ENCODE measurements at regions not wholly inside any gene's neighbourhood (a gene's known extent, or its start where the extent isn't known, plus 50 kb on each side); places are given as distances from the start of the nearest gene placed in this dataset.

DNA sequence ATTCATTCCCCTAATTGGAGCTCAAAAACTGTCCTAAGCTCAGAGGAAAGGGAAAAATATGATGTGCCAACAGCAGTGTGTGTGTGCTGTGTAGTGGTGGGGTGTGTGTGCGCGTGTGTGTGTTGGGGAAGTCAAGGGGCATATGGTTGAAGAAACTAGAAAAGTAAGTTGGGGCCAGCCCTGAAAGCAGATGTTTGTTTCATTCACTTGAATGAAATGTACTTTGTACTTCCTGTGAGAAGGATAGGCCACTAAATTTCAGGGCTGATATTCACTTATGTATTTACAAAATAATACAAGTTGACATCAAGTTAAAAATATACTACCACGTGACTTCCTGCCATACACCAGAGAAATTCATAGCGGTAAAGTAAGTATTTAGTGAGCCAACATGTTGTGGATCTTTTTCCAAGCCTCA lies 151.3 kb upstream of the JADE1 start:
- TF ChIP-seq, protein P1, sequence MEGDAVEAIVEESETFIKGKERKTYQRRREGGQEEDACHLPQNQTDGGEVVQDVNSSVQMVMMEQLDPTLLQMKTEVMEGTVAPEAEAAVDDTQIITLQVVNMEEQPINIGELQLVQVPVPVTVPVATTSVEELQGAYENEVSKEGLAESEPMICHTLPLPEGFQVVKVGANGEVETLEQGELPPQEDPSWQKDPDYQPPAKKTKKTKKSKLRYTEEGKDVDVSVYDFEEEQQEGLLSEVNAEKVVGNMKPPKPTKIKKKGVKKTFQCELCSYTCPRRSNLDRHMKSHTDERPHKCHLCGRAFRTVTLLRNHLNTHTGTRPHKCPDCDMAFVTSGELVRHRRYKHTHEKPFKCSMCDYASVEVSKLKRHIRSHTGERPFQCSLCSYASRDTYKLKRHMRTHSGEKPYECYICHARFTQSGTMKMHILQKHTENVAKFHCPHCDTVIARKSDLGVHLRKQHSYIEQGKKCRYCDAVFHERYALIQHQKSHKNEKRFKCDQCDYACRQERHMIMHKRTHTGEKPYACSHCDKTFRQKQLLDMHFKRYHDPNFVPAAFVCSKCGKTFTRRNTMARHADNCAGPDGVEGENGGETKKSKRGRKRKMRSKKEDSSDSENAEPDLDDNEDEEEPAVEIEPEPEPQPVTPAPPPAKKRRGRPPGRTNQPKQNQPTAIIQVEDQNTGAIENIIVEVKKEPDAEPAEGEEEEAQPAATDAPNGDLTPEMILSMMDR (IDR thresholded peaks at IDR 0.05; ENCODE audit: low read length) = no peak
- TF ChIP-seq EZH2 (IDR thresholded peaks at IDR 0.05; ENCODE audit: borderline replicate concordance, low read length) = no peak
- Histone ChIP-seq H3K4me2 (ENCODE audit: low read length) (no peak overlapping the region), H3K36me3 (ENCODE audit: insufficient read depth, low read length) (no peaks in the 10 kb centered on the region), H2AFZ (ENCODE audit: low read length) (no peak overlapping the region), H3K4me3 (ENCODE audit: low read depth, low read length, poor library complexity, severe bottlenecking) (no peak overlapping the region), H3K27ac (ENCODE audit: low read depth, low read length, poor library complexity, severe bottlenecking) (no peak overlapping the region), H4K20me1 (ENCODE audit: insufficient read depth, low read length) (no peaks in the 10 kb centered on the region), H3K27me3 (ENCODE audit: insufficient read depth, low read length) (no peaks in the 10 kb centered on the region), H3K9me2 (ENCODE audit: low read depth, low read length) (no peaks in the 10 kb centered on the region), H3K79me2 (ENCODE audit: insufficient read depth, low read length) (no peaks in the 10 kb centered on the region), H3F3A (ENCODE audit: insufficient read depth, low read length) (no peaks in the 10 kb centered on the region), H3K9me3 (ENCODE audit: low read length) (no peaks in the 10 kb centered on the region), H3K9ac (ENCODE audit: low read length) (no peak overlapping the region), H3K4me1 (ENCODE audit: insufficient read depth, low read length, severe bottlenecking) (peaks cover 5% of the 10 kb centered on the region)

DNA sequence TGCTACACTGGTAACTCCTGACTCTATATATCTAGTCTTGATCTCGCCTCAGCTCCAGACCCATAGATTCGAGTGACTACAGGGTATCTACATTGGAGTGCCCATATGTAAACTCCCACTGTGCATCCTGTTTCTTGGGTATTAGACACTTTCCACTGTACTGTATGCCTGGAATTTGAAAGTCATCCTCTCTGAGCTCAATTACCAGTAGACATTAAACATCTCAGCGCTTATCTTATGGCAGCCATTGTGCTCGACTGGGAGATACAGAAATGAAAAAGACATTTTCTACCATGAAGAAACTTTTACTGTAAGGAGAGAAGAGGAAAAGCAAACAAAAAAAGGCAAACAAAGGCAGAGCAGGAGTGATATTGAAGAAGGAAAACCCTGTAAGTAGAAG lies 151.9 kb upstream of the JADE1 start:
- no peak overlapping the region for H2AFZ ChIP-seq (ENCODE audit: low read length)
- H3K4me1 ChIP-seq (ENCODE audit: insufficient read depth, low read length, severe bottlenecking) = no peaks in the 10 kb centered on the region
- no peaks in the 10 kb centered on the region for H3K9me2 ChIP-seq (ENCODE audit: low read depth, low read length)
- H3F3A ChIP-seq (ENCODE audit: insufficient read depth, low read length) = no peaks in the 10 kb centered on the region
- H3K27me3 ChIP-seq (ENCODE audit: insufficient read depth, low read length) = no peaks in the 10 kb centered on the region
- no peaks in the 10 kb centered on the region for H3K36me3 ChIP-seq (ENCODE audit: insufficient read depth, low read length)
- TF ChIP-seq EZH2 (IDR thresholded peaks at IDR 0.05; ENCODE audit: borderline replicate concordance, low read length) = no peak
- TF ChIP-seq, protein P1 (IDR thresholded peaks at IDR 0.05; ENCODE audit: low read length) = no peak
- no peak overlapping the region for H3K4me2 ChIP-seq (ENCODE audit: low read length)
- H3K27ac ChIP-seq (ENCODE audit: low read depth, low read length, poor library complexity, severe bottlenecking) = no peak overlapping the region
- no peak overlapping the region for H3K9ac ChIP-seq (ENCODE audit: low read length)
- no peak overlapping the region for H3K4me3 ChIP-seq (ENCODE audit: low read depth, low read length, poor library complexity, severe bottlenecking)
- H3K79me2 ChIP-seq (ENCODE audit: insufficient read depth, low read length) = no peaks in the 10 kb centered on the region
- no peaks in the 10 kb centered on the region for H4K20me1 ChIP-seq (ENCODE audit: insufficient read depth, low read length)
- H3K9me3 ChIP-seq (ENCODE audit: low read length) = no peaks in the 10 kb centered on the region

DNA sequence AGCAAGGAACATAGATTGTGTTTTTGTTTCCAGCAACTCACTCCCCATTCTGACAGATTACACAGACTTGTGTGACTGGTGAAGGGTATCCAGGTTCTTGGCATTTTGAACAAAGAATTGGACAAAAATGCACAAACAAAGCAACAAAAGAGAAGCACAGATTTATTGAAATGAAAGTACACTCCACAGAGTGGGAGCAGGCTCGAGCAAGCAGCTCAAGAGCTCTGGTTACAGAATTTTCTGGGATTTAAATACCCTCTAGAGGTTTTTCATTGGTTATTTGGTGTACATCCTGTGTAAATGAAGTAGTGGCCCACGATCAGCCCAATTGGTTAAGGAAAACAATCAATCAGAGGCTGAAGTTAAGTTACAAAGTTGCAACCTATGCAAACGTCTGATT lies 155.0 kb upstream of the JADE1 start:
- no peak overlapping the region for H3K4me2 ChIP-seq (ENCODE audit: low read length)
- no peaks in the 10 kb centered on the region for H3K36me3 ChIP-seq (ENCODE audit: insufficient read depth, low read length)
- H3K27ac ChIP-seq (ENCODE audit: low read depth, low read length, poor library complexity, severe bottlenecking) = no peak overlapping the region
- H3K27me3 ChIP-seq (ENCODE audit: insufficient read depth, low read length) = no peaks in the 10 kb centered on the region
- no peaks in the 10 kb centered on the region for H3K9me3 ChIP-seq (ENCODE audit: low read length)
- no peaks in the 10 kb centered on the region for H3F3A ChIP-seq (ENCODE audit: insufficient read depth, low read length)
- H3K9me2 ChIP-seq (ENCODE audit: low read depth, low read length) = no peaks in the 10 kb centered on the region
- TF ChIP-seq EZH2 (IDR thresholded peaks at IDR 0.05; ENCODE audit: borderline replicate concordance, low read length) = no peak
- TF ChIP-seq, protein P1 (IDR thresholded peaks at IDR 0.05; ENCODE audit: low read length) = no peak
- H3K9ac ChIP-seq (ENCODE audit: low read length) = no peak overlapping the region
- H4K20me1 ChIP-seq (ENCODE audit: insufficient read depth, low read length) = no peaks in the 10 kb centered on the region
- H3K4me1 ChIP-seq (ENCODE audit: insufficient read depth, low read length, severe bottlenecking) = no peaks in the 10 kb centered on the region
- no peak overlapping the region for H3K4me3 ChIP-seq (ENCODE audit: low read depth, low read length, poor library complexity, severe bottlenecking)
- no peak overlapping the region for H2AFZ ChIP-seq (ENCODE audit: low read length)
- no peaks in the 10 kb centered on the region for H3K79me2 ChIP-seq (ENCODE audit: insufficient read depth, low read length)
